HG03439 (cell line): ENCODE measurements at regions not wholly inside any gene's neighbourhood (a gene's known extent, or its start where the extent isn't known, plus 50 kb on each side); places are given as distances from the start of the nearest gene placed in this dataset.
"Not testable (repeated sequence)": the region's sequence is repeated elsewhere in the genome, so short reads cannot be mapped to it uniquely, and the experiment has no call there.

Source experiments
- ATAC-seq: cut with Tn5 transposase; IDR thresholded peaks from one replicate; pipeline ENCODE4 v1.9.1; 2021; ENCODE audit warnings: mild to moderate bottlenecking, moderate library complexity; ENCODE audit not compliant: unreplicated experiment

GRCh38 chr2:111660811-111661210, 223.2 kb downstream of the ANAPC1 start:
- no peak for ATAC-seq

- ATAC-seq, result no peak
These were observed 222.6 kb downstream of the ANAPC1 start for GRCh38 chr2:111661286-111661940.

GRCh38 chr2:111662039-111662770, 221.8 kb downstream of the ANAPC1 start:
- ATAC-seq, result no peak

- ATAC-seq, result no peak
These were observed 221.1 kb downstream of the ANAPC1 start for GRCh38 chr2:111662771-111663470.

- ATAC-seq, result no peak
These were observed 220.3 kb downstream of the ANAPC1 start for GRCh38 chr2:111663471-111664274.

GRCh38 chr2:111664275-111664850, 219.6 kb downstream of the ANAPC1 start:
- no peak for ATAC-seq

GRCh38 chr2:111665011-111665410, 219.0 kb downstream of the ANAPC1 start:
- ATAC-seq, result no peak

GRCh38 chr2:111665551-111666116, 218.4 kb downstream of the ANAPC1 start:
- no peak for ATAC-seq

- ATAC-seq, result no peak
These were observed 217.8 kb downstream of the ANAPC1 start for GRCh38 chr2:111666160-111666559.

GRCh38 chr2:111667001-111667400, 217.0 kb downstream of the ANAPC1 start:
- no peak for ATAC-seq

GRCh38 chr2:111667542-111668273, 216.3 kb downstream of the ANAPC1 start:
- no peak for ATAC-seq

GRCh38 chr2:111668274-111668616, 215.7 kb downstream of the ANAPC1 start:
- no peak for ATAC-seq

- no peak for ATAC-seq
These were observed 215.3 kb downstream of the ANAPC1 start for GRCh38 chr2:111668741-111669140.

GRCh38 chr2:111669928-111670695, 213.9 kb downstream of the ANAPC1 start:
- no peak for ATAC-seq

GRCh38 chr2:111670776-111671175, 213.2 kb downstream of the ANAPC1 start:
- no peak for ATAC-seq

GRCh38 chr2:111671426-111672150, 212.4 kb downstream of the ANAPC1 start:
- no peak for ATAC-seq

GRCh38 chr2:111672641-111673040, 211.4 kb downstream of the ANAPC1 start:
- not testable (repeated sequence) for ATAC-seq

- no peak for ATAC-seq
These were observed 210.5 kb downstream of the ANAPC1 start for GRCh38 chr2:111673526-111673925.
